Hepatocyte (in vitro differentiated cells): ENCODE measurements at regions not wholly inside any gene's neighbourhood (a gene's known extent, or its start where the extent isn't known, plus 50 kb on each side); places are given as distances from the start of the nearest gene placed in this dataset.

ENCODE experiments used
- EZH2 ChIP-seq: fragments of 200-600 bp; sonication (generic); IDR thresholded peaks from 2 replicates; pipeline ENCODE4 v1.6.1; 2016; ENCODE audit warnings: antibody characterized with exemption, mild to moderate bottlenecking, borderline replicate concordance
- EZH2phosphoT487 ChIP-seq: fragments of 200-600 bp; sonication (generic); IDR thresholded peaks from one replicate; pipeline ENCODE4 v1.6.1; 2018; ENCODE audit warnings: antibody characterized with exemption, mild to moderate bottlenecking, low read depth, moderate library complexity; ENCODE audit not compliant: unreplicated experiment, severe bottlenecking
- TF ChIP-seq, protein P1 (sequence below): fragments of 200-600 bp; sonication (generic); IDR thresholded peaks from 2 replicates; pipeline ENCODE4 v1.5.1; 2016; ENCODE audit warnings: antibody characterized with exemption, mild to moderate bottlenecking; ENCODE audit not compliant: poor library complexity

DNA sequence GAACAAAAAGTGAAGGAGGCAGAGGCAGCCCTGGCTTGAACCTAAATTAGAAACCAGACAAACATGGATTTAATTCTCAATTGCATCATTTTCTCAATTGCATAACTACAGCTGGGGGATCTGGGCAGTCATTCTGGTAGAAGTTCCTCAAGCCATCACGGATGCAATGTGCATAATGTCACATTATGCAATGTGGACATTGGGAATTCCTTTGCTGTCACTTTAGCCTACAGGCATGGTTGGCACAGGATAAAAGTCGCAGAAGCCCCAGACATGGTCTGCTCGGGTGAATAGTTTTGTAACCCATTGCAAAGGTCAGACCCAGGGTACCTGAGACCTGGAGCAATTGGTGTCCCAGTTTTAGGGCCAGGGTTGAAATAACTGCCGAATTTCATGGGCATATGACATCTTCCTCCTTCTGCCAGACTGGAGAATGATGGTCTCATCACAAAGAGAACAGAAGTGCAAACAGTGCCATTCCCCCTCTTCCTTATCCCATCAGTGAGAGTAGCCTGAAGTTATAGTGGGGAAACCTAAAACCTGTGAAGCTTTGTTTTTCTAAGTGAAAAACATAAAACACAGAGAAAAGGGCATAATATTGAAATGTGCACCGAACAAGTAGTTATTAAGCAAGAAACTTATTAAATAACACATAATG, 290.8 kb downstream of the MSX2 start:
- TF ChIP-seq, protein P1, sequence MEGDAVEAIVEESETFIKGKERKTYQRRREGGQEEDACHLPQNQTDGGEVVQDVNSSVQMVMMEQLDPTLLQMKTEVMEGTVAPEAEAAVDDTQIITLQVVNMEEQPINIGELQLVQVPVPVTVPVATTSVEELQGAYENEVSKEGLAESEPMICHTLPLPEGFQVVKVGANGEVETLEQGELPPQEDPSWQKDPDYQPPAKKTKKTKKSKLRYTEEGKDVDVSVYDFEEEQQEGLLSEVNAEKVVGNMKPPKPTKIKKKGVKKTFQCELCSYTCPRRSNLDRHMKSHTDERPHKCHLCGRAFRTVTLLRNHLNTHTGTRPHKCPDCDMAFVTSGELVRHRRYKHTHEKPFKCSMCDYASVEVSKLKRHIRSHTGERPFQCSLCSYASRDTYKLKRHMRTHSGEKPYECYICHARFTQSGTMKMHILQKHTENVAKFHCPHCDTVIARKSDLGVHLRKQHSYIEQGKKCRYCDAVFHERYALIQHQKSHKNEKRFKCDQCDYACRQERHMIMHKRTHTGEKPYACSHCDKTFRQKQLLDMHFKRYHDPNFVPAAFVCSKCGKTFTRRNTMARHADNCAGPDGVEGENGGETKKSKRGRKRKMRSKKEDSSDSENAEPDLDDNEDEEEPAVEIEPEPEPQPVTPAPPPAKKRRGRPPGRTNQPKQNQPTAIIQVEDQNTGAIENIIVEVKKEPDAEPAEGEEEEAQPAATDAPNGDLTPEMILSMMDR = no peak
- TF ChIP-seq EZH2 = no peak
- no peak for TF ChIP-seq EZH2phosphoT487
